Mesenchymal stem cell (in vitro differentiated cells and primary cell): ENCODE measurements at regions not wholly inside any gene's neighbourhood (a gene's known extent, or its start where the extent isn't known, plus 50 kb on each side); places are given as distances from the start of the nearest gene placed in this dataset.

Experiments
- DNase-seq: peaks from one replicate; pipeline ENCODE4 v3.0.0-alpha.2; 2013
- H2AFZ ChIP-seq: one replicate; pipeline ENCODE4 v1.6.1; 2013; ENCODE audit warnings: low read depth, mild to moderate bottlenecking, control low read depth, inconsistent platforms, low read length, moderate library complexity
- H2AK5ac ChIP-seq: 2 replicates; pipeline ENCODE4 v1.6.1; 2013; ENCODE audit warnings: low read length, moderate library complexity, mild to moderate bottlenecking, inconsistent platforms; ENCODE audit not compliant: severe bottlenecking
- H2BK120ac ChIP-seq: one replicate; pipeline ENCODE4 v1.6.1; 2013; ENCODE audit warnings: low read depth, mild to moderate bottlenecking, inconsistent platforms, low read length, moderate library complexity
- H2BK12ac ChIP-seq, 2 experiments: one replicate each; pipeline ENCODE4 v1.6.1; 2013; ENCODE audit warnings: inconsistent platforms in 2 of 2, low read length in 2 of 2, mild to moderate bottlenecking in 2 of 2, moderate library complexity in 2 of 2, control low read depth in 1 of 2
- H2BK15ac ChIP-seq: one replicate; pipeline ENCODE4 v1.6.1; 2013; ENCODE audit warnings: mild to moderate bottlenecking, low read depth, inconsistent platforms; ENCODE audit not compliant: poor library complexity, severe bottlenecking
- H2BK5ac ChIP-seq: 2 replicates; pipeline ENCODE4 v1.6.1; 2013; ENCODE audit warnings: low read depth, mild to moderate bottlenecking, low read length, control low read depth, inconsistent platforms; ENCODE audit not compliant: poor library complexity, severe bottlenecking
- H3K14ac ChIP-seq, 2 experiments: one replicate each; pipeline ENCODE4 v1.6.1; 2013; ENCODE audit warnings: inconsistent platforms in 2 of 2, low read length in 2 of 2, control low read depth in 1 of 2, mild to moderate bottlenecking in 1 of 2, moderate library complexity in 1 of 2
- H3K18ac ChIP-seq, 2 experiments: one replicate each; pipeline ENCODE4 v1.6.1; 2013; ENCODE audit warnings: inconsistent platforms in 2 of 2, low read length in 2 of 2, control low read depth in 1 of 2, low read depth in 1 of 2, mild to moderate bottlenecking in 1 of 2
- H3K23ac ChIP-seq, 2 experiments: one replicate each; pipeline ENCODE4 v1.6.1; 2013; ENCODE audit warnings: inconsistent platforms in 2 of 2, low read length in 2 of 2, mild to moderate bottlenecking in 2 of 2, moderate library complexity in 2 of 2, control low read depth in 1 of 2
- H3K27ac ChIP-seq: 2 replicates; pipeline ENCODE4 v1.5.1; 2013; ENCODE audit warnings: mild to moderate bottlenecking, moderate library complexity, low read length, control low read depth, inconsistent platforms; ENCODE audit not compliant: poor library complexity, severe bottlenecking
- H3K27me3 ChIP-seq, 2 experiments: 2 replicates each; pipeline versions ENCODE4 v1.6.1 to v1.7.0; 2013; ENCODE audit warnings: low read length in 2 of 2, mild to moderate bottlenecking in 2 of 2, moderate library complexity in 2 of 2, control low read depth in 1 of 2, inconsistent platforms in 1 of 2; ENCODE audit not compliant: control insufficient read depth in 1 of 2, insufficient read depth in 1 of 2
- H3K36me3 ChIP-seq, 2 experiments: 2 replicates each; pipeline versions ENCODE4 v1.6.1 to v1.7.0; 2013; ENCODE audit warnings: low read length in 2 of 2, control low read depth in 1 of 2, inconsistent platforms in 1 of 2, low read depth in 1 of 2, mild to moderate bottlenecking in 1 of 2; ENCODE audit not compliant: insufficient read depth in 2 of 2, control insufficient read depth in 1 of 2
- H3K4ac ChIP-seq, 2 experiments: one replicate each; pipeline ENCODE4 v1.6.1; 2013; ENCODE audit warnings: inconsistent platforms in 2 of 2, low read length in 2 of 2, mild to moderate bottlenecking in 2 of 2, moderate library complexity in 2 of 2, control low read depth in 1 of 2, low read depth in 1 of 2
- H3K4me1 ChIP-seq: 2 replicates; pipeline ENCODE4 v1.6.1; 2013; ENCODE audit warnings: low read depth, low read length, control low read depth; ENCODE audit not compliant: control insufficient read depth, insufficient read depth
- H3K4me2 ChIP-seq: 2 replicates; pipeline ENCODE4 v1.6.1; 2013; ENCODE audit warnings: low read length, mild to moderate bottlenecking, inconsistent platforms; ENCODE audit not compliant: poor library complexity, severe bottlenecking
- H3K4me3 ChIP-seq, 2 experiments: 2 replicates each; pipeline versions ENCODE4 v1.5.1 to v1.7.0; 2013; ENCODE audit warnings: low read length in 2 of 2, mild to moderate bottlenecking in 2 of 2, control low read depth in 1 of 2, low read depth in 1 of 2; ENCODE audit not compliant: insufficient read depth in 1 of 2
- H3K79me1 ChIP-seq: replicated peaks from 2 replicates; pipeline ENCODE4 v1.6.1; 2013; ENCODE audit warnings: mild to moderate bottlenecking, control low read depth, low read length, inconsistent platforms; ENCODE audit not compliant: poor library complexity, severe bottlenecking
- H3K9ac ChIP-seq: 2 replicates; pipeline ENCODE4 v1.7.0; 2013; ENCODE audit warnings: mild to moderate bottlenecking, low read length, moderate library complexity
- H3K9me3 ChIP-seq: 2 replicates; pipeline ENCODE4 v1.7.0; 2013; ENCODE audit warnings: mild to moderate bottlenecking, low read length; ENCODE audit not compliant: control insufficient read depth
- H4K8ac ChIP-seq: one replicate; pipeline ENCODE4 v1.6.1; 2013; ENCODE audit warnings: inconsistent platforms, mild to moderate bottlenecking, low read length, moderate library complexity
- H4K91ac ChIP-seq: one replicate; pipeline ENCODE4 v1.6.1; 2013; ENCODE audit warnings: mild to moderate bottlenecking, low read length, inconsistent platforms
- WGBS: methylation state at CpG from one replicate; pipeline ENCODE4 v1.1.7; 2013; ENCODE audit warnings: mixed read lengths; 5-methylcytosine and 5-hydroxymethylcytosine counted together

GRCh38 chr10:44125879-44126278 lies 259.0 kb downstream of the CXCL12 start:
- Histone ChIP-seq H2AK5ac (no peak overlapping the region), H2BK5ac (no peak overlapping the region), H3K27ac (no peak overlapping the region), H3K36me3 (no peaks in the 10 kb centered on the region), H3K18ac (no peak overlapping the region), H3K9ac (peak overlapping the region; percentile 51), H3K4me3 (no peak overlapping the region), H3K14ac (no peak overlapping the region), H3K4ac (no peak overlapping the region), H4K91ac (no peak overlapping the region), H2BK15ac (no peak overlapping the region), H3K27me3 (peaks cover 0 to 9% of the 10 kb centered on the region in 2 experiments), H2BK12ac (no peak overlapping the region), H3K79me1 (no peaks in the 10 kb centered on the region), H2AFZ (no peak overlapping the region), H3K9me3 (no peaks in the 10 kb centered on the region), H3K4me1 (no peaks in the 10 kb centered on the region), H3K23ac (no peak overlapping the region), H3K4me2 (no peak overlapping the region), H2BK120ac (no peak overlapping the region), H4K8ac (no peak overlapping the region)
- peak; percentile 70 for DNase-seq
- 80% methylated on average over 1 of the region's 1 CpG for WGBS

DNA sequence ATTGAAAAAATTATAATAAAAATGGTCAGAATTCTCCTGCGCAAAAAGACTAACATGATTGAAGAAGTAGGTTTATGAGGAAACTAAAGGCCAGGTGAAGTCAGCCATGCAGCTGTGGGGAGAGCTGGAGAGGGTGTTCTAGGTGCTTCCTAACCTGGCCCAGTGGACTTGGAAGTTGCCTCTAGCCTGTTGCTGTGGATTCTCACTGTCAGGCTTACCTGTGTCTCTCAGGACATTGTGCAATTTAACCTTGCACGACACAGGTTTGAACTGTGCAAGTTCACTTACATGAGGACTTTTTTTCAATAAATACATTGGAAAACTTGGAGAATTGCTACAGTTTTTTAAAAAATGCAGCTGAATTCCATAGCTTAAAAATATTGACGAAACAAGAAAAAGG lies 266.4 kb downstream of the CXCL12 start:
- Histone ChIP-seq H3K4ac (no peak overlapping the region), H3K4me2 (no peak overlapping the region), H3K27ac (no peak overlapping the region), H3K27me3 (peaks cover 0 to 6% of the 10 kb centered on the region in 2 experiments), H2BK120ac (no peak overlapping the region), H3K9ac (no peak overlapping the region), H3K9me3 (peaks cover 5% of the 10 kb centered on the region), H3K18ac (no peak overlapping the region), H4K91ac (no peak overlapping the region), H3K4me1 (no peaks in the 10 kb centered on the region), H2AFZ (no peak overlapping the region), H2BK15ac (no peak overlapping the region), H2AK5ac (no peak overlapping the region), H3K36me3 (no peaks in the 10 kb centered on the region), H3K79me1 (no peaks in the 10 kb centered on the region), H4K8ac (no peak overlapping the region), H3K14ac (no peak overlapping the region), H3K4me3 (no peak overlapping the region), H2BK5ac (no peak overlapping the region), H2BK12ac (no peak overlapping the region), H3K23ac (no peak overlapping the region)
- no peak for DNase-seq
- 100% methylated on average over 1 of the region's 3 CpGs for WGBS

DNA sequence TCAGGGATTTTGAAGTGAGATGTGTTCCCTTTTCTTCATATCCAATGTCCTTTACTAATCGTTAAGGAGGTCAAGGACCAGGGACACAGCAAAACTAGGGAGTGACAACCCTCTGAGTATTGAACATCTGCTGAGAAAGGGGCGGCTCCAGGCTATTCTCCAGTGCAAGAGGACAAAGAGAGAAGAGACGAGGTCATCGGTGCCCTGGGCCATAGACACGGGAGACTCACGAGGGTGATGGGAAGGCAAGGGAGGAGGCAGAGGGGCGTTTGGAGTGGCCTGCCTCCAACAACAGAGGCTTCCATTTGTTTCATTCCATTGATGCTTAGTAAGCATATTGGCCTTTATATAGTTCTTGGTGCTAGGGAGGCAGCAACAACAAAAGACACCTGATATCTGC lies 268.4 kb downstream of the CXCL12 start:
- no peak overlapping the region for H3K27ac ChIP-seq
- H4K91ac ChIP-seq = no peak overlapping the region
- DNase-seq = no peak

GRCh38 chr10:44115516-44115915 lies 269.4 kb downstream of the CXCL12 start:
- Histone ChIP-seq H4K8ac (no peak overlapping the region), H2AFZ (no peak overlapping the region), H3K36me3 (no peaks in the 10 kb centered on the region), H3K4me3 (no peak overlapping the region), H3K9ac (no peak overlapping the region), H3K4ac (no peak overlapping the region), H3K14ac (no peak overlapping the region), H2AK5ac (no peak overlapping the region), H3K9me3 (peaks cover 5% of the 10 kb centered on the region), H3K27ac (no peak overlapping the region), H3K23ac (no peak overlapping the region), H2BK120ac (no peak overlapping the region), H3K4me1 (no peaks in the 10 kb centered on the region), H3K18ac (no peak overlapping the region), H2BK15ac (no peak overlapping the region), H2BK12ac (no peak overlapping the region), H3K79me1 (no peaks in the 10 kb centered on the region), H4K91ac (no peak overlapping the region), H2BK5ac (no peak overlapping the region), H3K4me2 (no peak overlapping the region), H3K27me3 (peaks cover 0 to 8% of the 10 kb centered on the region in 2 experiments)
- 74% methylated on average over 4 of the region's 5 CpGs for WGBS
- DNase-seq = no peak

More for the DNA sequence above, 268.4 kb downstream of the CXCL12 start:
- WGBS = 75% methylated on average over 7 of the region's 7 CpGs
- Histone ChIP-seq H3K9ac (no peak overlapping the region), H3K36me3 (no peaks in the 10 kb centered on the region), H3K79me1 (no peaks in the 10 kb centered on the region), H3K18ac (no peak overlapping the region), H2BK15ac (no peak overlapping the region), H4K8ac (no peak overlapping the region), H3K14ac (no peak overlapping the region), H3K23ac (no peak overlapping the region), H3K4me2 (no peak overlapping the region), H3K4me3 (no peak overlapping the region), H2BK12ac (no peak overlapping the region), H3K4ac (no peak overlapping the region), H2BK5ac (no peak overlapping the region), H3K4me1 (no peaks in the 10 kb centered on the region), H2BK120ac (no peak overlapping the region), H2AK5ac (no peak overlapping the region), H3K27me3 (peaks cover 0 to 8% of the 10 kb centered on the region in 2 experiments), H2AFZ (no peak overlapping the region), H3K9me3 (peaks cover 5% of the 10 kb centered on the region)
